HuH-7.5 (cell line): ENCODE measurements at regions not wholly inside any gene's neighbourhood (a gene's known extent, or its start where the extent isn't known, plus 50 kb on each side); places are given as distances from the start of the nearest gene placed in this dataset.

Experiments used
- DNase-seq: peaks from one replicate; pipeline ENCODE4 v3.0.0; 2011; ENCODE audit warnings: low spot score

DNA sequence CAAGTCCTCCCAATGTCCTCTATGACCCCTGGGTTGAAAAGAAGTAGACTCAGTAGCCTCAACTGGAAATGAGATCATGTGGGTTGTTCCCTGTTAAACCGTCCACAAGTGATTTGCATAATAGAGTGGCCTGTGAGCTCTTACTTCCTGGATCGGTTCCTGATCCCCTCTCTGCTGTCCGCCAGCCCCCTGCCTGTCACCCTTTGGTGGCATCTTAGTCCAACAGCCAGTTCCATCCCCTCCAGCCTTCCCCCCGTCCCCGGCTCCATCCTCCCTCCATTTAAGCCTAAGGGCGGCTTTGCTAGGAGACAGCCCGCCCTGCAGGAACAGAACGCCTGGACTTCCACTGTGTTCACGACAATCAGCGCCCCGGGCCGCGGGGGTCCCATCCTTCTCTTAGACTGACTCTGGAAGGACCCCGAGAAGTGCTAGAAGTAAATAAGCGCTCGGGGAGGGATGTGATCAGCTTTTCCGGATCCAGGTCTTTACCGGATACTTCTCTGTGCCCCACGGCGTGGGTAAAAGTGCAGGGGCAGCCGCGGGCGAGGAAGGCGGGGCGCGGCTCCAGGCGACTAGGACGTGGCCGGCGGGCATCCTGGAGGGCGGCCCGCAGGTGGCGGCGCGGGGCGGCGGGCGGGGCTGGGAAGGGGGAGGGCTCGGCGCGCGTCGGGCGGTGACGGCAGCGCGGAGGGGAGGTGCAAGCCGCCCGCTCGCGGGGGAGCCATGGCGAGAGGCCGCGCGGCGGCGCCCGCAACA lies 51.2 kb upstream of the ULK4 start:
- DNase-seq, result peak; percentile 84

GRCh38 chr3:42012383-42012934 lies 50.6 kb upstream of the ULK4 start:
- no peak for DNase-seq
